ENCODE measurements at regions not wholly inside any gene's neighbourhood (a gene's known extent, or its start where the extent isn't known, plus 50 kb on each side); places are given as distances from the start of the nearest gene placed in this dataset.

DNA sequence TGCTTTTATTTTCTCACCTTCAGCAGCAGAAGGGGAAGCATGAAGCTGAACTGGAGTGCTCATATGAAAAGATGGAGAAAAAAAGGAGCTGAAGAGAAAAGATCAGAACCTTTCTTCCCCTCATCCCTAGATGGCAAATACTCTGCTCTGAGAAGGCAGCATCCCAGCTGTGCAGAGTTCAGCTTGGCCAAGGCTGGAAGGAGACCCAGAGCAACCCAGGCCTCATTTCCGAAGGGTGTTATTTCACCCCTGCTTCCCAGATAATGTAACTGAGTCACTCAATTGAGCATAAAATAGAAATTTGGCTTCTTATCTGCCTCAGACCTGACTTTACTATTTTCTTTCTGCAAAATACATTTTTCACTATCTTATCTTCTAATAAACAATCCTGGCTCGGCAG is 489.9 kb upstream of the BRINP1 start:
- TF ChIP-seq, protein P1, sequence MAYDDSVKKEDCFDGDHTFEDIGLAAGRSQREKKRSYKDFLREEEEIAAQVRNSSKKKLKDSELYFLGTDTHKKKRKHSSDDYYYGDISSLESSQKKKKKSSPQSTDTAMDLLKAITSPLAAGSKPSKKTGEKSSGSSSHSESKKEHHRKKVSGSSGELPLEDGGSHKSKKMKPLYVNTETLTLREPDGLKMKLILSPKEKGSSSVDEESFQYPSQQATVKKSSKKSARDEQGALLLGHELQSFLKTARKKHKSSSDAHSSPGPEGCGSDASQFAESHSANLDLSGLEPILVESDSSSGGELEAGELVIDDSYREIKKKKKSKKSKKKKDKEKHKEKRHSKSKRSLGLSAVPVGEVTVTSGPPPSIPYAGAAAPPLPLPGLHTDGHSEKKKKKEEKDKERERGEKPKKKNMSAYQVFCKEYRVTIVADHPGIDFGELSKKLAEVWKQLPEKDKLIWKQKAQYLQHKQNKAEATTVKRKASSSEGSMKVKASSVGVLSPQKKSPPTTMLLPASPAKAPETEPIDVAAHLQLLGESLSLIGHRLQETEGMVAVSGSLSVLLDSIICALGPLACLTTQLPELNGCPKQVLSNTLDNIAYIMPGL (CRISPR knock-in tag; IDR thresholded peaks at IDR 0.05; ENCODE audit: borderline replicate concordance): no peak
- TF ChIP-seq, protein P2, sequence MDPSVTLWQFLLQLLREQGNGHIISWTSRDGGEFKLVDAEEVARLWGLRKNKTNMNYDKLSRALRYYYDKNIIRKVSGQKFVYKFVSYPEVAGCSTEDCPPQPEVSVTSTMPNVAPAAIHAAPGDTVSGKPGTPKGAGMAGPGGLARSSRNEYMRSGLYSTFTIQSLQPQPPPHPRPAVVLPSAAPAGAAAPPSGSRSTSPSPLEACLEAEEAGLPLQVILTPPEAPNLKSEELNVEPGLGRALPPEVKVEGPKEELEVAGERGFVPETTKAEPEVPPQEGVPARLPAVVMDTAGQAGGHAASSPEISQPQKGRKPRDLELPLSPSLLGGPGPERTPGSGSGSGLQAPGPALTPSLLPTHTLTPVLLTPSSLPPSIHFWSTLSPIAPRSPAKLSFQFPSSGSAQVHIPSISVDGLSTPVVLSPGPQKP (IDR thresholded peaks at IDR 0.05; ENCODE audit: low read depth, low read length): no peak
- TF ChIP-seq MAZ (IDR thresholded peaks at IDR 0.05; ENCODE audit: borderline replicate concordance, low read depth, low read length) (no peak), PBX3 (IDR thresholded peaks at IDR 0.05) (no peak), JUNB (IDR thresholded peaks at IDR 0.05) (no peak), MYC (IDR thresholded peaks at IDR 0.05; ENCODE audit: borderline replicate concordance, low read length) (no peak), NPAS2 (CRISPR knock-in tag; IDR thresholded peaks at IDR 0.05; ENCODE audit: borderline replicate concordance) (no peak), EHF (CRISPR knock-in tag; IDR thresholded peaks at IDR 0.05) (no peak), CEBPB (IDR thresholded peaks at IDR 0.05) (no peak), BHLHE40 (IDR thresholded peaks at IDR 0.05; ENCODE audit: low read depth, low read length) (no peak), FOXS1 (CRISPR knock-in tag; IDR thresholded peaks at IDR 0.05) (no peak), FOSL2 (IDR thresholded peaks at IDR 0.05) (no peak), FOSL2 (CRISPR knock-in tag; IDR thresholded peaks at IDR 0.05) (no peak), E2F6 (IDR thresholded peaks at IDR 0.05; ENCODE audit: borderline replicate concordance, low read depth) (no peak), KDM5A (IDR thresholded peaks at IDR 0.05) (no peak)
- ChIA-PET CTCF (no interaction called here), POLR2A (no interaction called here)
- ATAC-seq: no peak
- 2% methylated on average over 2 of the region's 2 CpGs for WGBS (ENCODE audit: missing lambda C conversion rate)
- DNase-seq (ENCODE audit: low read depth in 1 of 2, low spot score in 1 of 2): no peak
- Histone ChIP-seq H3K27ac (no peak overlapping the region), H3K4me3 (no peak overlapping the region), H3K4me2 (no peak overlapping the region), H3K9me3 (no peaks in the 10 kb centered on the region), H3K4me1 (no peaks in the 10 kb centered on the region)
- no peak for FAIRE-seq

DNA sequence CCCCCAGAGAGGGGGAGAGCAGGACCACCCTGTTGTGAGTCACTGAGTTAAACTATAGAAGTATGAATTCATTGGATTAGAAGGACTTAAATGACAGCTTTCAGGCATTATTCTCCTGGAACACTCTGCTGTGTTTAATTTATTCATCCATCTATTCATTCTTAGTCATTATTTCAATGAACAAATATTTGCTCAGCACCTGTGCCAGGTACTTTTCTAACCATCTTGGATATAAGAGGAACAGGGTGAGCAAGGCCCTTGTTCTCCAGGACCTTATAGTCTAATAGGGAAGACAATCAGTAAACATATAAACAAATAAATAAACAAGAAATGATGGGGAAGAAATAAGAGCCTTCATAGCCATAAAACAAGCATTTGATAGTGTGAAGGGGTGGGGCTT is 483.9 kb upstream of the BRINP1 start:
- ChIA-PET POLR2A (no interaction called here), CTCF (interaction anchor here (0.6 kb wide), 1 partner anchor 1697 kb away, joined by 3 read pairs; no protein-coding TSS in a partner anchor)
- ATAC-seq: no peak
- Histone ChIP-seq H3K4me1 (no peaks in the 10 kb centered on the region), H3K4me2 (no peak overlapping the region), H3K4me3 (no peak overlapping the region), H3K27ac (no peak overlapping the region), H3K9me3 (no peaks in the 10 kb centered on the region)
- no peak for TF ChIP-seq FOSB (CRISPR knock-in tag; IDR thresholded peaks at IDR 0.05)
- no peak for TF ChIP-seq RARB (CRISPR knock-in tag; IDR thresholded peaks at IDR 0.05)
- FAIRE-seq: no peak
- DNase-seq (ENCODE audit: low read depth in 1 of 2, low spot score in 1 of 2): no peak

DNA sequence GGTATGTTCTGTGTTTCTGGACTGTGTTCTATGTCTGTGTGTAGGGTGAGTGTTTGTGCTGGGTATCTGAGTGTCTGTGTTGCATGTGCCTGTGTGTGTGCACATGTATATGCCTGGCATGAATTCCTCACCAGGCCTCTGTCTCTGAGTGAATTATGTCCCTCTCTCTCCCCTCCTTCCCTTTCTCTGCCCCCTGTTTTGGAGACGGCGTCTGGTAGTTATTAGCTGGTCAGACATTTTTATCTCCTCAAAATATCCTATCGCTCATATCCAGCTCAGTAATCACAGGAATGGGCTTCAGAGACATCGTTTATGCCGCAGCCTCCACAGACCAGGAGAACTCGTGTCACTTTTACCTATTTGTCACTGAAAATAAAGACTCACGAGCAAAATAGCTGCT is 483.2 kb upstream of the BRINP1 start:
- ATAC-seq: no peak
- FAIRE-seq: no peak
- Histone ChIP-seq H3K4me2 (no peak overlapping the region), H3K4me1 (no peaks in the 10 kb centered on the region), H3K4me3 (no peak overlapping the region), H3K9me3 (no peaks in the 10 kb centered on the region), H3K27ac (no peak overlapping the region)
- CTCF ChIA-PET: no interaction called here
- DNase-seq (ENCODE audit: low read depth in 1 of 2, low spot score in 1 of 2): no peak
- POLR2A ChIA-PET: no interaction called here
- 25% methylated on average over 7 of the region's 7 CpGs for WGBS (ENCODE audit: missing lambda C conversion rate)
- TF ChIP-seq BCL3 (IDR thresholded peaks at IDR 0.05): no peak
- no peak for TF ChIP-seq EP300 (IDR thresholded peaks at IDR 0.05)
- no peak for TF ChIP-seq HDAC2 (IDR thresholded peaks at IDR 0.05)
- no peak for TF ChIP-seq HOXA7 (CRISPR knock-in tag; IDR thresholded peaks at IDR 0.05)
- TF ChIP-seq BHLHE40 (IDR thresholded peaks at IDR 0.05; ENCODE audit: low read depth, low read length): no peak
- TF ChIP-seq ESRRA (IDR thresholded peaks at IDR 0.05; ENCODE audit: borderline replicate concordance, low read length): no peak
- TF ChIP-seq CEBPB (IDR thresholded peaks at IDR 0.05): no peak
- no peak for TF ChIP-seq ZFP36 (IDR thresholded peaks at IDR 0.05; ENCODE audit: borderline replicate concordance, partially characterized antibody)
- no peak for TF ChIP-seq MAX (IDR thresholded peaks at IDR 0.05)
- TF ChIP-seq SREBF2 (IDR thresholded peaks at IDR 0.05): no peak
- no peak for TF ChIP-seq RFX5 (IDR thresholded peaks at IDR 0.05)
- no peak for TF ChIP-seq NPAS2 (CRISPR knock-in tag; IDR thresholded peaks at IDR 0.05; ENCODE audit: borderline replicate concordance)
- no peak for TF ChIP-seq TFCP2L1 (CRISPR knock-in tag; IDR thresholded peaks at IDR 0.05)
- TF ChIP-seq MYC (IDR thresholded peaks at IDR 0.05; ENCODE audit: borderline replicate concordance, low read length): no peak
- no peak for TF ChIP-seq EHF (CRISPR knock-in tag; IDR thresholded peaks at IDR 0.05)
- no peak for TF ChIP-seq HEYL (CRISPR knock-in tag; IDR thresholded peaks at IDR 0.05)
- TF ChIP-seq, protein P3, sequence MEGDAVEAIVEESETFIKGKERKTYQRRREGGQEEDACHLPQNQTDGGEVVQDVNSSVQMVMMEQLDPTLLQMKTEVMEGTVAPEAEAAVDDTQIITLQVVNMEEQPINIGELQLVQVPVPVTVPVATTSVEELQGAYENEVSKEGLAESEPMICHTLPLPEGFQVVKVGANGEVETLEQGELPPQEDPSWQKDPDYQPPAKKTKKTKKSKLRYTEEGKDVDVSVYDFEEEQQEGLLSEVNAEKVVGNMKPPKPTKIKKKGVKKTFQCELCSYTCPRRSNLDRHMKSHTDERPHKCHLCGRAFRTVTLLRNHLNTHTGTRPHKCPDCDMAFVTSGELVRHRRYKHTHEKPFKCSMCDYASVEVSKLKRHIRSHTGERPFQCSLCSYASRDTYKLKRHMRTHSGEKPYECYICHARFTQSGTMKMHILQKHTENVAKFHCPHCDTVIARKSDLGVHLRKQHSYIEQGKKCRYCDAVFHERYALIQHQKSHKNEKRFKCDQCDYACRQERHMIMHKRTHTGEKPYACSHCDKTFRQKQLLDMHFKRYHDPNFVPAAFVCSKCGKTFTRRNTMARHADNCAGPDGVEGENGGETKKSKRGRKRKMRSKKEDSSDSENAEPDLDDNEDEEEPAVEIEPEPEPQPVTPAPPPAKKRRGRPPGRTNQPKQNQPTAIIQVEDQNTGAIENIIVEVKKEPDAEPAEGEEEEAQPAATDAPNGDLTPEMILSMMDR (IDR thresholded peaks at IDR 0.05): no peak

Data from A549 (cell line).